Erythroblast (primary cell): ENCODE measurements at regions not wholly inside any gene's neighbourhood (a gene's known extent, or its start where the extent isn't known, plus 50 kb on each side); places are given as distances from the start of the nearest gene placed in this dataset.
A peak's percentile ranks its signal among the peaks of the same experiment; 100 is the strongest.

Source experiments
- DNase-seq, 2 experiments: peaks; one replicate each; lab custom pipeline; 2025; lab: John Stamatoyannopoulos, UW
- GATA1 ChIP-seq: IDR thresholded peaks from 2 replicates; pipeline ENCODE4 v1.6.1; 2011; ENCODE audit warnings: low read depth, mild to moderate bottlenecking, control low read depth, low read length, moderate library complexity
- POLR2A ChIP-seq: IDR thresholded peaks from 2 replicates; pipeline ENCODE4 v1.6.1; 2011; ENCODE audit warnings: mild to moderate bottlenecking, low read length

GRCh38 chr4:171668403-171668802 lies 144.8 kb upstream of the GALNTL6 start:
- TF ChIP-seq POLR2A (no peak), GATA1 (no peak)

GRCh38 chr4:171667906-171668305 lies 145.3 kb upstream of the GALNTL6 start:
- TF ChIP-seq GATA1 (no peak), POLR2A (no peak)
- no peak for DNase-seq

More at GRCh38 chr4:171668403-171668802, 144.8 kb upstream of the GALNTL6 start:
- no peak for DNase-seq

GRCh38 chr4:171651071-171651470 lies 162.1 kb upstream of the GALNTL6 start:
- TF ChIP-seq GATA1 = no peak
- TF ChIP-seq POLR2A = no peak
- DNase-seq = no peak

GRCh38 chr4:171650543-171650942 lies 162.7 kb upstream of the GALNTL6 start:
- TF ChIP-seq GATA1 (no peak), POLR2A (no peak)
- peak in 1 of 2 experiments; percentile 3 for DNase-seq

GRCh38 chr4:171648926-171649325 lies 164.3 kb upstream of the GALNTL6 start:
- no peak for TF ChIP-seq POLR2A
- no peak for DNase-seq

GRCh38 chr4:171646984-171647383 lies 166.2 kb upstream of the GALNTL6 start:
- no peak for TF ChIP-seq GATA1
- no peak for TF ChIP-seq POLR2A
- DNase-seq = no peak

GRCh38 chr4:171644430-171645057 lies 168.7 kb upstream of the GALNTL6 start:
- no peak for TF ChIP-seq GATA1
- no peak for TF ChIP-seq POLR2A
- no peak for DNase-seq

- TF ChIP-seq GATA1 = no peak
- no peak for TF ChIP-seq POLR2A
These were observed 173.7 kb upstream of the GALNTL6 start for GRCh38 chr4:171639540-171639939.

GRCh38 chr4:171636606-171637005 lies 176.6 kb upstream of the GALNTL6 start:
- no peak for DNase-seq
- TF ChIP-seq GATA1 (no peak), POLR2A (no peak)

More at GRCh38 chr4:171639540-171639939, 173.7 kb upstream of the GALNTL6 start:
- no peak for DNase-seq

GRCh38 chr4:171629737-171630136 lies 183.5 kb upstream of the GALNTL6 start:
- no peak for DNase-seq
- TF ChIP-seq GATA1 (no peak), POLR2A (no peak)

GRCh38 chr4:171629182-171629581 lies 184.0 kb upstream of the GALNTL6 start:
- DNase-seq = no peak
- no peak for TF ChIP-seq GATA1
- TF ChIP-seq POLR2A = no peak

- no peak for TF ChIP-seq GATA1
- no peak for TF ChIP-seq POLR2A
- peak; percentile 14 to 55 for DNase-seq
These were observed 186.7 kb upstream of the GALNTL6 start for GRCh38 chr4:171626554-171626953.

GRCh38 chr4:171622729-171623128 lies 190.5 kb upstream of the GALNTL6 start:
- no peak for TF ChIP-seq POLR2A
- TF ChIP-seq GATA1 = no peak
- no peak for DNase-seq

- TF ChIP-seq POLR2A (no peak), GATA1 (no peak)
- no peak for DNase-seq
These were observed 191.6 kb upstream of the GALNTL6 start for GRCh38 chr4:171621646-171622045.

- DNase-seq = no peak
- TF ChIP-seq POLR2A (no peak), GATA1 (no peak)
These were observed 200.3 kb upstream of the GALNTL6 start for GRCh38 chr4:171612907-171613306.
